ENCODE measurements at regions not wholly inside any gene's neighbourhood (a gene's known extent, or its start where the extent isn't known, plus 50 kb on each side); places are given as distances from the start of the nearest gene placed in this dataset.

DNA sequence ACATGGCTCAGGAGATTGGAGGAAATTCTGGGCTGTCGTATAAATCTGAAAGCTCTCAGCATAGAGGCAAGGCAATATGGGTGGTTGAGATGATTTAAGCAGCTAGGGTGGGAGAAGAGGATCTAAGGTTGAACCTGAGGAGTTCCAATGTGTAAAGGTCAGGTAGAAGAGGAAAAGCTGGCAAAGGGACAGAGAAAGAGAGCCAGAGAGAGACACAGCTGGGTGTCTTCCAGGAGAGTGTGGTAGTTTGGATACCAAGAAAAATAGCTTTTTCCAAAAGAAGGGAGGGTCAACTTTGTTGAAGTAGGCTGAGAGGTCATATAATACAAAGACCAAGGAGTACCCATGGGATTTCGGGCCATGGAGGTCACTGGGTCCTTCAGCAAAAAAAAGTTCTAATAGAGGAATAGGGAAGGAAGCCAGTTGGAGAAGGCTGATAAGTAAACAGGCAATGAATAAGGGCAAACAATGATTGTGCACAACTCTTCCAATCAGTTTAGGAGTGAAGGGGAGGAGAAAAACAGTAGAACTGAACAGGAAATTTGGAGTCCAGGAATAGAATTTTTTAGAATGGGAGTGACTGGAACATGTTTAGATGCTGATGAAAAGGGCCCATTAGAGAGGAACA lies 135.1 kb downstream of the QRSL1 start:
- Histone ChIP-seq H3K27me3 (ENCODE audit: control insufficient read depth, insufficient read depth, low read length) (no peaks in the 10 kb centered on the region), H3K9me3 (ENCODE audit: control insufficient read depth, insufficient read depth, low read length) (no peaks in the 10 kb centered on the region), H3K27ac (ENCODE audit: low read depth, low read length) (no peak overlapping the region), H3K4me3 (ENCODE audit: low read depth, low read length) (no peak overlapping the region)
- CTCF ChIA-PET: no interaction called here
- POLR2A ChIA-PET: no interaction called here
- TF ChIP-seq, protein P1, sequence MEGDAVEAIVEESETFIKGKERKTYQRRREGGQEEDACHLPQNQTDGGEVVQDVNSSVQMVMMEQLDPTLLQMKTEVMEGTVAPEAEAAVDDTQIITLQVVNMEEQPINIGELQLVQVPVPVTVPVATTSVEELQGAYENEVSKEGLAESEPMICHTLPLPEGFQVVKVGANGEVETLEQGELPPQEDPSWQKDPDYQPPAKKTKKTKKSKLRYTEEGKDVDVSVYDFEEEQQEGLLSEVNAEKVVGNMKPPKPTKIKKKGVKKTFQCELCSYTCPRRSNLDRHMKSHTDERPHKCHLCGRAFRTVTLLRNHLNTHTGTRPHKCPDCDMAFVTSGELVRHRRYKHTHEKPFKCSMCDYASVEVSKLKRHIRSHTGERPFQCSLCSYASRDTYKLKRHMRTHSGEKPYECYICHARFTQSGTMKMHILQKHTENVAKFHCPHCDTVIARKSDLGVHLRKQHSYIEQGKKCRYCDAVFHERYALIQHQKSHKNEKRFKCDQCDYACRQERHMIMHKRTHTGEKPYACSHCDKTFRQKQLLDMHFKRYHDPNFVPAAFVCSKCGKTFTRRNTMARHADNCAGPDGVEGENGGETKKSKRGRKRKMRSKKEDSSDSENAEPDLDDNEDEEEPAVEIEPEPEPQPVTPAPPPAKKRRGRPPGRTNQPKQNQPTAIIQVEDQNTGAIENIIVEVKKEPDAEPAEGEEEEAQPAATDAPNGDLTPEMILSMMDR (IDR thresholded peaks at IDR 0.05; ENCODE audit: low read depth, low read length): no peak
- DNase-seq (ENCODE audit: low read depth, low spot score): no peak

DNA sequence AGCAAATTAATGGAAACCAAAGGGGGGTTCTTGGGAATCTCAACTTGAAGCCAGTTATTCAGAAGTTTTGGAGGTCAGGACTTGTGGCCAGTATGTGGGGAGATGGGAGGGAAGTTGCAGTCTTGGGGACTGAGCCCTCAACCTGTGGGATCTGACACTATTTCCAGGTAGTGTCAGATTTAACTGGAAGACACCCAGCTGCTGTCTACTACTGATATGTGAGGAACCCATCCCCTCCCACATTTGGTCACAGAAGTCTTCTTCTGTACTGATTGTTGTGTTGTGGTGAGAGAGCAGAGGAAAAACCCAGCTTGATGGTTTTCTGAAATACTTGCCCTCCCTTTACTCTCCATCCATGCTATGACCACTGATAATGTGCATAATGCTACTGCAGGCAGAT lies 134.0 kb downstream of the QRSL1 start:
- TF ChIP-seq, protein P1 (IDR thresholded peaks at IDR 0.05; ENCODE audit: low read depth, low read length): no peak
- Histone ChIP-seq H3K9me3 (ENCODE audit: control insufficient read depth, insufficient read depth, low read length) (no peaks in the 10 kb centered on the region), H3K27me3 (ENCODE audit: control insufficient read depth, insufficient read depth, low read length) (no peaks in the 10 kb centered on the region), H3K27ac (ENCODE audit: low read depth, low read length) (no peak overlapping the region), H3K4me3 (ENCODE audit: low read depth, low read length) (no peak overlapping the region)
- ChIA-PET CTCF (no interaction called here), POLR2A (no interaction called here)
- DNase-seq (ENCODE audit: low read depth, low spot score): no peak

DNA sequence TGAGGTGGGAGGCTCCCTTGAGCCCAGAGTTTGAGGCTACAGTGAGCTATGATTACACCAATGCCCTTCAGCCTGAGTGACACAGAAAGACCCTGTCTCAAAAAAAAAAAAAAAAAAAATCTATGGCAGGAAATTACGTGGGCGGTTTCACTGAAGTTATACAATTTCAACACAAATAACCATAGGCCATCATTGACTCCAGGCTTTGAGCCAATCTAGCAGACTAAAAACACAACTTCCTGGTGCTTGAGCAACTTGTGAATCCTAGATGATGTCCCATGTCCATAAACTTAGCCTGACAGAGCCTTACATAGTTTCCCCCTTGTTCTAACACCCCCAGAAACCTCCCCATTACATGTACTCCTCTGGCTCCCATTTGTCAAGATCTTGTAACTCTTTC lies 131.8 kb downstream of the QRSL1 start:
- H3K9me3 ChIP-seq (ENCODE audit: control insufficient read depth, insufficient read depth, low read length): no peaks in the 10 kb centered on the region
- ChIA-PET POLR2A (no interaction called here), CTCF (no interaction called here)
- H3K27ac ChIP-seq (ENCODE audit: low read depth, low read length): no peak overlapping the region
- DNase-seq (ENCODE audit: low read depth, low spot score): no peak
- TF ChIP-seq, protein P1 (IDR thresholded peaks at IDR 0.05; ENCODE audit: low read depth, low read length): no peak
- H3K27me3 ChIP-seq (ENCODE audit: control insufficient read depth, insufficient read depth, low read length): no peaks in the 10 kb centered on the region
- H3K4me3 ChIP-seq (ENCODE audit: low read depth, low read length): no peak overlapping the region

DNA sequence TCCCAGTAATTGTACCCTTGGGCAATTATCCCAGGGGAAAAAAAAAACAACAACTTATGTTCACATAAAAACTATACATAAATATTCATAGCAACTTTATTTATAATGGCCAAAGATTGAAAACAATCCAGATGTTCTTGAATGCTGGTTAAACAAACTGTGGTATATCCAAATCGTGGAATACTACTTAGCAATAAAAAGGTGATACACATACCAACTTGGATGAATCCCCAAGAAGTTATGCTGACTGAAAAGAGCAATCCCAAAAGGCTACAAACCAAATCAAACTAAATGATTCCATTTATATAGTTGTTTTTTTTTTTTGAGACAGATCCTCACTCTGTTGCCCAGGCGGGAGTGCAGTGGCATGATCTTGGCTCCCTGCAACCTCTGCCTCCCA lies 129.7 kb downstream of the QRSL1 start:
- Histone ChIP-seq H3K9me3 (ENCODE audit: control insufficient read depth, insufficient read depth, low read length) (no peaks in the 10 kb centered on the region), H3K27ac (ENCODE audit: low read depth, low read length) (no peak overlapping the region), H3K27me3 (ENCODE audit: control insufficient read depth, insufficient read depth, low read length) (no peaks in the 10 kb centered on the region), H3K4me3 (ENCODE audit: low read depth, low read length) (no peak overlapping the region)
- TF ChIP-seq, protein P1 (IDR thresholded peaks at IDR 0.05; ENCODE audit: low read depth, low read length): no peak
- ChIA-PET CTCF (no interaction called here), POLR2A (no interaction called here)
- no peak for DNase-seq (ENCODE audit: low read depth, low spot score)

DNA sequence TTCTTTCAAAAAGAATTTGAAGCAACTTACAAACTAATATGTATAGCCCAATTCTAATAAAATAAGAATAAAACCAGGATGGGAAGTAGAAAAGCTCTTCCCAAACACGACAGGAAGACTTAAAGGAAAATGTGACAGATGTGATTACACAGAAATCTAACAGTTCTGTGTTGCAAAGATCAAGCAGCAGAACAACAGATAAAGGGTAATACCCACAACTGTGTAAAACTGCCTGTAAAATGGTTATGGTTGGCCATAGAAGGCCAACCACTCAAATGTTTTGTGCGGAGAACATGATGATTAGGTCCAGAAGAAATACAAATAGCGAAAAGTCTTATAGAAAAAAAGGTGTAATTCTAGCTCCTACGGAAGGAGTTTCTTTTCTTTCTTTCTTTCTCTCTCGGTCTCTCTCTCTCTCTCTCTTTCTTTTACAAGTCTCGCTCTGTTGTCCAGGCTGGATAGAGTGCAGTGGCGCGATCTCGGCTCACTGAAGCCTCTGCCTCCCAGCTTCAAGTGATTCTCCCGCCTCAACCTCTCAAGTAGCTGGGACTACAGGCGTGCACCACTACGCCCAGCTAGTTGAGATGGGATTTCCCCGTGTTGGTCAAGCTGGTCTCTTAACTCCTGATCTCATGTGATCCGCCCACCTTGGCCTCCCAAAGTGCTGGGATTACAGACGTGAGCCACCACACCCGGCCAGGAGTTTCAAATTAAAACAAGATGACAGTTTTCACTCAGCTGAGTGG lies 128.5 kb downstream of the QRSL1 start:
- DNase-seq (ENCODE audit: low read depth, low spot score): no peak
- no peak overlapping the region for H3K27ac ChIP-seq (ENCODE audit: low read depth, low read length)
- TF ChIP-seq, protein P1 (IDR thresholded peaks at IDR 0.05; ENCODE audit: low read depth, low read length): no peak
- H3K9me3 ChIP-seq (ENCODE audit: control insufficient read depth, insufficient read depth, low read length): no peaks in the 10 kb centered on the region
- no peak overlapping the region for H3K4me3 ChIP-seq (ENCODE audit: low read depth, low read length)
- ChIA-PET CTCF (interaction anchor here (0.6 kb wide), 1 partner anchor 111 kb away, joined by 3 read pairs; no protein-coding TSS in a partner anchor), POLR2A (no interaction called here)
- no peaks in the 10 kb centered on the region for H3K27me3 ChIP-seq (ENCODE audit: control insufficient read depth, insufficient read depth, low read length)
